Activated T-helper 9 cell treated with anti-CD3 and anti-CD28 coated beads, Interleukin-2, amount 50 U/mL, for 16 hours (primary cell): ENCODE measurements at regions not wholly inside any gene's neighbourhood (a gene's known extent, or its start where the extent isn't known, plus 50 kb on each side); places are given as distances from the start of the nearest gene placed in this dataset.

Experiments
- DNase-seq: peaks from one replicate; pipeline ENCODE4 v3.0.0-alpha.2; 2020; ENCODE audit warnings: low read depth

GRCh38 chr6:168384045-168385036 is 56.6 kb upstream of the SMOC2 start:
- no peak for DNase-seq

DNA sequence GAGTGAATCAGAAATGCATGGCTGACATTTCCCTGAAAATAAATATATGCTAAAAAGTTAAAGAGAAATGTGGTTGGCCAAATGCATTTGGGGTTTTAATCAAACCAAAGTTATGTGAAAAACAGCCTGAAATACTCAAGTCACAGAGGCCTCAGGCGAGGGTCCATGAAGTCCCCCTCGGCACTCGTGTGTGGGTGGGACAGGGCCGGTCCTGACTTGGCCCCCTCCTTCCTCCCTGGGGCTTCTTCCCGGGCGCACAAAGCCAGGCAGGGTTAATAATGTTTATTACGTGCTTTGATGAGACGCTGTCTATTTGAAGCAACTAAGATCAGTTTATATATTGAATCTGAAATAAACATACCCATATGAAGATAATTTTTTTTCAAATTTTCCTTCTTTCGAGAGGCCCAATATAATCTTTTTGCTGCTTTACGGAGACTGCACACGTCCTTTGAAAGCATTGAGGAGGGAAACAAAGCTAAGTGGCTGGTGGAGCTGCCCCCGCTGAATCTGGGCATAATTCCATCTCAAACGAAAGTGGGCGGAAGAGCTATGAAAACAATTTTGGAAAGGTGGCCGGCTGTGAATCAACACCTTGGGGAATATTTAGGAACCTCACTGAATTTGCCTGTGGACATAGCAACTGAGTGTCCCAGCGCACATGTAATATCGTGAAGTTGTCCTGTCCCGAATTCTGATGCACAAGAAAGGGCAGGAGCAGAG is 55.8 kb upstream of the SMOC2 start:
- DNase-seq, result no peak

DNA sequence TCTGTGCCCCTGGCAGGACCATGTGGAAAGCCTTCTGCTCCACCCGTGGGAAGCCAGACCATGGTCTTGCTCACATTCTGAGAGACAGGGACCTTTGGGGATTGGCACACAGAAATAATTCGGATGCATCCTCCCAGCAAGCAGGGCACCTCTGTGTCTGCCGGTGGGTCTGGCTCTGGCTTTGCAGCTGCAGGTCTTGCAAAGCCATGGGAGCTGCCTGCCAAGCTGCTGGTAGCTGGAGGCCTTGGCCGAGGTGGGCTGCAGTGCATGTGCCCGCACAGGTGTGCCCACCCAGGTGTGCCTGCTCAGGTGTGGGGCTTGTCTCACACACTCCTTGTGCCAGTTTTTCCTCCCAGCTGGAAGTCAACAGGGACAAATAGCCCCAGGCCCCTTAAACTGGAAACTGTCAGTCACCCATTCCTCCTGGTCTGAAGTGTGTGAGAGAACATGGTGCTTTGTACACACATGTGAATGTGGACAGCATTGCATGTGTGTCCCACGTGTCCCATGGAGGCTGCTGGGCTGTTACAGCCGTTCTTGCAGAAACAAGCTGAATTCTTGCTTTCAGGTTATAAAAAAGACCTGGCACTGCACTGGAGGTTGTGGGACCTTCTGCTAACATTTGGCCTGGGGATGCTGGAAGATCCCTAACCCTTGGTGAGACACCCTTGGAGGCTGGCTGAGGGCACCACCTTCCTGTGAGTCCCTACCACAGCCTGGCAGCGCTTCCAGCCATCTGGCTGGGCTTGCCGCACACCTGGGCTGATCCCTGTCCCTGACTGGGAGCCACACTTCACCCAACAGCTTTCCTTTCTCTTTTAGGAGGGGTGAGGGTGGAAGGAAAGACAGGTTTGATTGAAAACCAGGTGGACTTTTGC is 54.9 kb upstream of the SMOC2 start:
- no peak for DNase-seq

DNA sequence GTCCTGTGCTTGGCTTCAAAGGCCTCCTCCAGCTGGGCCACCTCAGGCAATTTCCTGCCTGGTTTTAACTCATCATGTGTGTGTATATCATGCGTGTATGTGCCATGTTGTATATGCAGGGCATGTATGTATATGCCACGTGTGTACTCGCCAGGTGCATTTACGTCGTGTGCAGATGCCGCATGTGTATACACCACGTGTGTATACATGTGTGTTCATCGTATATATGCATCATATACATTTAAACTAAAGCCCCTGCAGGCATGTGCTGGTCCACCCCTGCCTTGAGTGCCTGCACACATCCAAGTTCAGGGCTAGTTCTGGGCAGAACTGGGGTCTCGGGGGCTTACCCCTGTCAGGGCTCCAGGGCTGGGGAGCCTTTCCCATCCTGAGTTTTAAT is 54.0 kb upstream of the SMOC2 start:
- no peak for DNase-seq

GRCh38 chr6:168387426-168387825 is 53.6 kb upstream of the SMOC2 start:
- DNase-seq, result no peak

DNA sequence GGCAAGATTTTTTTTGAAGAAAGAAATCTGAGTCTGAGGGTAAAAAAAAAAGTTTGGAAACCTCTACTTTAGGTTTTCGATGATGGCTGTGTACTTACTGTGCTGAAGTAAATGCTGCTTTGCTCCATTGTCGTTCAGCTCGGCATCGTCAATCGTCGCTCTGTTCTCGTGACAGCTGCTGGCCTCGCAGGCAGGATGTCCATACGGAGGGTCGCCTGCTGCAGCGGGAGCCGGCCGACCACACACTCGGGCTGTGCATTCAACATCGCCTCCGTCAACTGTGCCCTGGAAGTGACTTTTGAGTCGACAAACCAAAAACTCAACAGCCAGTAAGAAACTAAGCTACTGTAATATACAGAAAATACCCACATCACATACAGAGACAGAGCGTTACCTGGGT is 53.1 kb upstream of the SMOC2 start:
- no peak for DNase-seq

- DNase-seq, result no peak
Observed at GRCh38 chr6:168388641-168389633, 52.0 kb upstream of the SMOC2 start.

- DNase-seq, result no peak
Observed at GRCh38 chr6:168390749-168391420, 50.1 kb upstream of the SMOC2 start.
